K562 (cell line): ENCODE measurements at regions not wholly inside any gene's neighbourhood (a gene's known extent, or its start where the extent isn't known, plus 50 kb on each side); places are given as distances from the start of the nearest gene placed in this dataset.
"Not testable (repeated sequence)": the region's sequence is repeated elsewhere in the genome, so short reads cannot be mapped to it uniquely, and the experiment has no call there.

Experiments
- ATAC-seq: fragments of 200-7000 bp; cut with Tn5 transposase; 3 replicates; pipeline ENCODE4 v1.9.1; 2020; ENCODE audit warnings: moderate library complexity
- BruUV-seq: library from RNA; stranded (reverse); fragments of 400-500 nt; replicated peaks from 2 replicates; lab custom pipeline; 2021; lab: Mats Ljungman, UMichigan
- CTCF ChIA-PET: fragments of 300-600 bp; formaldehyde crosslinking; extraction: SDS; loops from one replicate; lab custom pipeline; 2021; ENCODE audit warnings: low intra/inter-chr PET ratio; lab: Yijun Ruan, JAX
- POLR2A ChIA-PET: fragments of 300-600, 350-650 bp; sonication (Branson Sonifier 250); formaldehyde crosslinking; extraction: SDS; loops from one replicate; lab custom pipeline; 2021; ENCODE audit warnings: antibody characterized with exemption, inconsistent platforms; lab: Yijun Ruan, JAX
- DNase-seq, 4 experiments: peaks; one replicate each; pipeline versions ENCODE4 v3.0.0 to v3.0.0-alpha.2; 2011 to 2018; ENCODE audit warnings: low spot score in 3 of 4, mixed read lengths in 3 of 4; ENCODE audit errors: extremely low read depth in 1 of 4
- FAIRE-seq: peaks from 2 replicates; lab custom pipeline; 2011; peaks lifted over from hg19 to GRCh38; lab: Jason Lieb, UNC
- H2AFZ ChIP-seq: 2 replicates; pipeline ENCODE4 v1.6.0; 2011; ENCODE audit warnings: low read depth, low read length, control low read depth, inconsistent platforms
- H3K27ac ChIP-seq: fragments of 200-600 bp; 3 replicates; pipeline ENCODE4 v1.8.0; 2011; ENCODE audit warnings: low read depth, mild to moderate bottlenecking, control low read depth, inconsistent platforms, low read length, moderate library complexity, mixed read lengths; ENCODE audit errors: extremely low read depth
- H3K27me3 ChIP-seq, 2 experiments: fragments of 300-600 bp in 1 of 2; 2 replicates in 1 of 2; 3 replicates in 1 of 2; pipeline versions ENCODE4 v1.6.0 to v1.8.0; 2011; ENCODE audit warnings: inconsistent platforms in 2 of 2, low read length in 2 of 2, mild to moderate bottlenecking in 1 of 2, mixed read lengths in 1 of 2, moderate library complexity in 1 of 2; ENCODE audit not compliant: control insufficient read depth in 2 of 2, insufficient read depth in 2 of 2
- H3K36me3 ChIP-seq: fragments of 300-600 bp; 3 replicates; pipeline ENCODE4 v1.8.0; 2011; ENCODE audit warnings: mild to moderate bottlenecking, low read length, inconsistent platforms; ENCODE audit not compliant: control insufficient read depth, insufficient read depth
- H3K4me1 ChIP-seq, 2 experiments: fragments of 200-600 bp in 1 of 2; replicated peaks in 1 of 2; 2 replicates in 1 of 2; 3 replicates in 1 of 2; pipeline versions ENCODE4 v1.5.1 to v1.8.0; 2011; ENCODE audit warnings: inconsistent platforms in 2 of 2, low read length in 2 of 2, mild to moderate bottlenecking in 1 of 2, mixed read lengths in 1 of 2, moderate library complexity in 1 of 2; ENCODE audit not compliant: control insufficient read depth in 2 of 2, insufficient read depth in 2 of 2
- H3K4me2 ChIP-seq: 2 replicates; pipeline ENCODE4 v1.6.1; 2011; ENCODE audit warnings: low read length, control low read depth, inconsistent platforms, mixed read lengths; ENCODE audit not compliant: insufficient read depth
- H3K4me3 ChIP-seq: fragments of 200-600 bp; sonication (generic), shearing (Covaris generic); 2 replicates; pipeline ENCODE4 v1.5.1; 2016; ENCODE audit warnings: control low read depth, inconsistent platforms
- H3K79me2 ChIP-seq: fragments of 200-600 bp; 3 replicates; pipeline ENCODE4 v1.8.0; 2011; ENCODE audit warnings: low read length, inconsistent platforms; ENCODE audit not compliant: control insufficient read depth, insufficient read depth
- H3K9ac ChIP-seq, 2 experiments: 2 replicates each; pipeline versions ENCODE4 v1.6.0 to v1.6.1; 2011; ENCODE audit warnings: low read depth in 2 of 2, low read length in 2 of 2, control low read depth in 1 of 2, inconsistent platforms in 1 of 2, mild to moderate bottlenecking in 1 of 2, mixed read lengths in 1 of 2; ENCODE audit not compliant: insufficient read depth in 1 of 2
- H3K9me1 ChIP-seq: one replicate; pipeline ENCODE4 v1.6.0; 2011; ENCODE audit warnings: inconsistent platforms, mild to moderate bottlenecking, low read length, moderate library complexity; ENCODE audit not compliant: control insufficient read depth, insufficient read depth
- H3K9me3 ChIP-seq: replicated peaks from 2 replicates; pipeline ENCODE4 v1.5.1; 2011; ENCODE audit warnings: low read depth, low read length, inconsistent platforms; ENCODE audit not compliant: control insufficient read depth, insufficient read depth
- H4K20me1 ChIP-seq: replicated peaks from 2 replicates; pipeline ENCODE4 v1.6.1; 2011; ENCODE audit warnings: low read length, inconsistent platforms, mixed read lengths; ENCODE audit not compliant: control insufficient read depth, insufficient read depth
- CBFA2T2 ChIP-seq: fragments of 450-650 bp; conservative IDR thresholded peaks from 2 replicates; pipeline ENCODE4 v1.6.1; 2017; ENCODE audit warnings: mild to moderate bottlenecking
- ZBED1 ChIP-seq: IDR thresholded peaks from 2 replicates; pipeline ENCODE4 v1.6.1; 2014
- in situ Hi-C: fragments of 300-500 bp; cut with MboI; formaldehyde crosslinking; loops from 4 replicates; pipeline ENCODE4 v1.15.0; 2018; ENCODE audit warnings: inconsistent platforms, mixed read lengths
- intact Hi-C: fragments of 100-400 bp; cut with micrococcal nuclease; formaldehyde crosslinking; loops from 2 replicates; pipeline ENCODE4 v1.14.2; 2022
- TF ChIP-seq, protein P1 (sequence below), 2 experiments: fragments of 150-350 bp in 1 of 2; IDR thresholded peaks; 2 replicates each; pipeline ENCODE4 v1.6.1; 2012 to 2016; ENCODE audit warnings: low read depth in 2 of 2, low read length in 2 of 2, mild to moderate bottlenecking in 1 of 2, moderate library complexity in 1 of 2
- TF ChIP-seq, protein P2 (sequence below): sonication (generic); IDR thresholded peaks from 2 replicates; pipeline ENCODE4 v1.6.1; 2016

DNA sequence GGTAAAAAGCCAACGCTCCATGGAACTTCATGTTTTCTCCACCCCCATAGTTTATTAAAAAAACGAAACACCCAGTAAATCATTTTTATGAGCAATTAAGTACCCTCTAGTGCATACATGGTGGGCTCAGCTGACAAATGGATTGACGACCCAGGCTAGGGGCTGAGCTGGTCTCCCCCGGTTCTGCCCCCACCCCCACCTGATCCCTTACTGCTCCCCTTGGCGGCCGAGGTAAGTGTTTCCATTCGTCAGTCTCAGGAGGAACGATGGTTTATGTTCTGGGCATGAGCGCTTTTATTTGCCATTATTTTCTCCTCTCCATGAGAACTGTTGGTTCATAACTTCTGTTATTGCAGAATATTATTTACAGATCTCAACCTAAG, 233.9 kb upstream of the C1orf174 start (continued):
- TF ChIP-seq, protein P1, sequence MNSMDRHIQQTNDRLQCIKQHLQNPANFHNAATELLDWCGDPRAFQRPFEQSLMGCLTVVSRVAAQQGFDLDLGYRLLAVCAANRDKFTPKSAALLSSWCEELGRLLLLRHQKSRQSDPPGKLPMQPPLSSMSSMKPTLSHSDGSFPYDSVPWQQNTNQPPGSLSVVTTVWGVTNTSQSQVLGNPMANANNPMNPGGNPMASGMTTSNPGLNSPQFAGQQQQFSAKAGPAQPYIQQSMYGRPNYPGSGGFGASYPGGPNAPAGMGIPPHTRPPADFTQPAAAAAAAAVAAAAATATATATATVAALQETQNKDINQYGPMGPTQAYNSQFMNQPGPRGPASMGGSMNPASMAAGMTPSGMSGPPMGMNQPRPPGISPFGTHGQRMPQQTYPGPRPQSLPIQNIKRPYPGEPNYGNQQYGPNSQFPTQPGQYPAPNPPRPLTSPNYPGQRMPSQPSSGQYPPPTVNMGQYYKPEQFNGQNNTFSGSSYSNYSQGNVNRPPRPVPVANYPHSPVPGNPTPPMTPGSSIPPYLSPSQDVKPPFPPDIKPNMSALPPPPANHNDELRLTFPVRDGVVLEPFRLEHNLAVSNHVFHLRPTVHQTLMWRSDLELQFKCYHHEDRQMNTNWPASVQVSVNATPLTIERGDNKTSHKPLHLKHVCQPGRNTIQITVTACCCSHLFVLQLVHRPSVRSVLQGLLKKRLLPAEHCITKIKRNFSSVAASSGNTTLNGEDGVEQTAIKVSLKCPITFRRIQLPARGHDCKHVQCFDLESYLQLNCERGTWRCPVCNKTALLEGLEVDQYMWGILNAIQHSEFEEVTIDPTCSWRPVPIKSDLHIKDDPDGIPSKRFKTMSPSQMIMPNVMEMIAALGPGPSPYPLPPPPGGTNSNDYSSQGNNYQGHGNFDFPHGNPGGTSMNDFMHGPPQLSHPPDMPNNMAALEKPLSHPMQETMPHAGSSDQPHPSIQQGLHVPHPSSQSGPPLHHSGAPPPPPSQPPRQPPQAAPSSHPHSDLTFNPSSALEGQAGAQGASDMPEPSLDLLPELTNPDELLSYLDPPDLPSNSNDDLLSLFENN (IDR thresholded peaks at IDR 0.05; ENCODE audit: low read depth in 2 of 2, low read length in 2 of 2) = no peak
- no peak for TF ChIP-seq CBFA2T2

DNA sequence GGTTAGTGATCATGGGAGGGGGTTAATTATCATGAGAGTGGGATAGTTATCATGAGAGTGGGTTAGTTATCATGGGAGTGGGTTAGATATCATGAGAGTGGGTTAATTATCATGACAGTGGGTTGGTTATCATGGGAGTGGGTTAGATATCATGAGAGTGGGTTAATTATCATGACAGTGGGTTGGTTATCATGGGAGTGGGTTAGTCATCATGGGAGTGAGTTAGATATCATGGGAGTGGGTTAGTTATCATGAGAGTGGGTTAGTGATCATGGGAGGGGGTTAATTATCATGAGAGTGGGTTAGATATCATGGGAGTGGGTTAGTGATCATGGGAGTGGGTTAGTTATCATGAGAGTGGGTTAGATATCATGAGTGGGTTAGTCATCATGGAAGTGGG, 235.8 kb upstream of the C1orf174 start:
- CTCF ChIA-PET, H3K36me3 ChIP-seq, BruUV-seq, POLR2A ChIA-PET, ATAC-seq, H3K4me2 ChIP-seq, H4K20me1 ChIP-seq, in situ Hi-C loops, DNase-seq, H3K27ac ChIP-seq, H3K4me3 ChIP-seq, H3K9me1 ChIP-seq, H3K9me3 ChIP-seq, H3K9ac ChIP-seq, H3K4me1 ChIP-seq, H3K79me2 ChIP-seq, H2AFZ ChIP-seq, intact Hi-C loops: not testable (repeated sequence)
- TF ChIP-seq ZBED1 = peak; percentile 77; the same call in 1 of the 2 replicates
- TF ChIP-seq, protein P2, sequence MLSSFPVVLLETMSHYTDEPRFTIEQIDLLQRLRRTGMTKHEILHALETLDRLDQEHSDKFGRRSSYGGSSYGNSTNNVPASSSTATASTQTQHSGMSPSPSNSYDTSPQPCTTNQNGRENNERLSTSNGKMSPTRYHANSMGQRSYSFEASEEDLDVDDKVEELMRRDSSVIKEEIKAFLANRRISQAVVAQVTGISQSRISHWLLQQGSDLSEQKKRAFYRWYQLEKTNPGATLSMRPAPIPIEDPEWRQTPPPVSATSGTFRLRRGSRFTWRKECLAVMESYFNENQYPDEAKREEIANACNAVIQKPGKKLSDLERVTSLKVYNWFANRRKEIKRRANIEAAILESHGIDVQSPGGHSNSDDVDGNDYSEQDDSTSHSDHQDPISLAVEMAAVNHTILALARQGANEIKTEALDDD = peak; percentile 95
- FAIRE-seq = peak; percentile 51
- H3K27me3 ChIP-seq = peaks cover 21 to 37% of the 10 kb centered on the region in 2 experiments
